Inferior parietal cortex (tissue), 1 donor: ENCODE measurements at regions not wholly inside any gene's neighbourhood (a gene's known extent, or its start where the extent isn't known, plus 50 kb on each side); places are given as distances from the start of the nearest gene placed in this dataset.

ENCODE experiments used
- DNase-seq: peaks from one replicate; pipeline ENCODE4 v3.0.0-alpha.2; 2016; ENCODE audit errors: extremely low spot score

DNA sequence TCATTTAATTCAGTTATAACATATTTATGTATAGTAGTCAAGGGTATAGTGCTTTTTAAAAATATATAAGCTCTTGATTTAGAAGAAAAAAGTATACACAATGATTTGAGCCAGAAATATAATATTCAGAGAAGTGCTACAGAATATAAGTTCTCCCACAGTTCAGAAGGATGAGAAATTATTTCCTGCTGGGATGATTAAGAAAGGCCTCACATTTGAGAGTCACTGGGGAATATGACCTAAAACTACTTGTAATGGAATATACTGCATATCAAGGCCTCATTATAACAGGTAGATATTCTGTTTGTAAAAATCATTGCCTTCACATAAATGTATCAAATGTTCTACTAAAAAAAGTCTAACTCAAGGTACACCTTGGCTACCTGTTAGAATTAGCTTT is 203.5 kb downstream of the MBD2 start:
- no peak for DNase-seq

GRCh38 chr18:54020156-54020745 is 204.2 kb downstream of the MBD2 start:
- no peak for DNase-seq

DNA sequence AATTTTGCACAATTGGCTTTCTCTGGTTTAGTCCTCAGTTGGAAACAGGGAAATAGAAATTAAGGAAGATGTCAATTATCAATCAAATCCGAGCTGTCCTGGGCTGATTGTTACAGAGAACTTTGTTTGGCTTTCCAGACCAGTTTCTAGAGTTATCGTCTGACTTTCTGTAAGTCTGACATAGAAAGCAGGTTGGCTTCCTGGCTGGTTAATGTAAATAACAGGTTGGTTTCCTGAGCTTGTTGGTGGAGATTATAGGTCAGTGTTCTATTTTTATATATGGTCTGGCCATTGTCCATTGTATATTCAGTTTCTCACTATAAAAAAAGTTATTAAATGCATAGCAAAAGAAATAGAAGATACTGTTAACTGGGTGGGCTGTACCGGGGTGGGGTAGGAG is 204.8 kb downstream of the MBD2 start:
- no peak for DNase-seq

DNA sequence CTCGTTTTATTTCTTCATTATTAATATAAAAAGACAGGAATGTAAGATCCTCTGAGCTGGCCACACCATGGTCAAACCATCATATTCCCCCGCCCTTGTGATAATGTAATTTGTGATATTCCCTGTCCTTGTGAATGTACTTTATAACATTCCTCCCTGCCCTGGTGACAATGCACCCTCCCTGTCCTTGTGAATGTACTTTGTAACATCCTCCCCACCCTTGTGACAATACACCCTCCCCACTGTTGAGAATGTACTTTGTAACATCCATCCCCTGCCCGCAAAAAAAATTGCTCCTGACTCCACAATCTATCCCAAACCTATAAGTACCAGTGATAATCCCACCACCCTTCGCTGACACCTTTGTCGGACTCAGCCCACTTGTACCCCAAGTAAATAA is 211.0 kb downstream of the MBD2 start:
- DNase-seq = no peak

- no peak for DNase-seq
Measured at GRCh38 chr18:54004828-54005227, 219.6 kb downstream of the MBD2 start.

DNA sequence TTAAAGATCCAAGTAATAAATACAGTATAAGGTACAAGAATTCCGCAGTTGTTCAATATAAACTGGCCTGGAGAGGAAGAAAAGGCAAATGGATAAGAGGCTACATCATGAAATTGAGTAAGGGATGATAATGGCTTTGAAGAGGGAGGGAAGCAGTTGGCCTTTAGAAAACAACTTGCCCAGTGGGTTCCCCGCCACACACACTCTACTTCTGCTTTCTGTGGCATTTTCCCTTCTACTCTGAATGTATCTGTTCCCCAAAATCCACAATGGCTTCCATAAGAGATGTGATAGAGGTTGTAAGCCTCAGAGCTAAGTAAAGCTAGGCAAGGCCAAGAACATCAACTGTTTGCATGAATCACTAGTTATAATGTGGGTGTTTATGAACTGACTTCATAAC is 221.3 kb downstream of the MBD2 start:
- DNase-seq = no peak

- DNase-seq = no peak
Measured at GRCh38 chr18:53997064-53997463, 227.4 kb downstream of the MBD2 start.

DNA sequence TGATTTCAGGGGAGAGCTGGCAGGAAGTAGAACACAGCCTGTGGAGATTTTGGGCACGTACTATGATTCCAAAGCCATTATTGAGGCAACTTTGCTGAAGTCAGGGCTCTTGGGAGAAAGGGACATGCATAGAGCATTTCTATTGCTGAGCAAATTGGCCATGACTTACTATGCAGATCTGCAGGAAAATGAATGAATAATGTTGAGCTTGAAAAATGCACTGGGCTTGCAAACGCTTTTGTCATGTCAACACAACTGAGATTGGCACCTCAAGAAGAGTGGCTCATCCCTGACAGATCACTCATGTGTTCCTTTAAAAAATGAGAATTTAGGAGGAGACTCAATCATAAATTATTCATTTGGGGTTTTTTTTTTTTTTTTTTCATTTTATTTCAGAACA is 230.5 kb downstream of the MBD2 start:
- no peak for DNase-seq

DNA sequence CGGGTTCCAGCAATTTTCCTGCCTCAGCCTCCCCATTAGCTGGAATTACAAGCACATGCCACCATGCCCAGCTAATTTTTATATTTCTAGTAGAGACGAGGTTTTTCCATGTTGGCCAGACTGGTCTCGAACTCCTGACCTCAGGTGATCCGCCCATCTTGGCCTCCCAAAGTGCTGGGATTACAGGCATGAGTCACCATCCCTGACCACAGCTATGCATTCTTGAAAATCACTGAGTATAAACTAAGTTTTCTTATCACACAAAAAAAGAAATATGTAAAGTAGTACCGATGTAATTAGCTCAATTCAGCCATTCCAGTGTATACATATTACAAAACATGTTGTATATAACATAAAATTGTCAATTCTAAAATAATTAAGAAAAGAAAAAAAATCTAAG is 232.7 kb downstream of the MBD2 start:
- no peak for DNase-seq

- no peak for DNase-seq
Measured at GRCh38 chr18:53991202-53991601, 233.3 kb downstream of the MBD2 start.

GRCh38 chr18:53990485-53990884 is 234.0 kb downstream of the MBD2 start:
- DNase-seq = no peak

GRCh38 chr18:53984021-53984420 is 240.4 kb downstream of the MBD2 start:
- no peak for DNase-seq

- DNase-seq = no peak
Measured at GRCh38 chr18:53971331-53971730, 253.1 kb downstream of the MBD2 start.

DNA sequence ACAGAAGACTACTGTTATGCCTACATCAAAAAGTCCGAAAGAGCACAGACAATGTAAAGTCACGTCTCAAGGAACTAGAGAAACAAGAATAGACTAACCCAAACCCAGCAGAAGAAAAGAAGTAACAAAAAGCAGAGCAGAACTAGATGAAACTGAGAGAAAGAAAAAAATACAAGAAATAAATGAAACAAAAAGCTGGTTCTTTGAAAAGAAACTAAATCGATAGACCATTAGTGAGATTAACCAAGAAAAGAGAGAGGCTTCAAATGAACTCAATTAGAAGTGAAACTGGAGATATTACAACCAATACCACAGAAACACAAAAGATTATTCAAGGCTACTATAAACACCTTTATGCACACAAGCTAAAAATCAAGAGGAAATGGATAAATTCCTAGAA is 271.8 kb downstream of the MBD2 start:
- DNase-seq = no peak

- DNase-seq = no peak
Measured at GRCh38 chr18:53950545-53950944, 273.9 kb downstream of the MBD2 start.

- no peak for DNase-seq
Measured at GRCh38 chr18:53948991-53949390, 275.5 kb downstream of the MBD2 start.

GRCh38 chr18:53947092-53947640 is 277.3 kb downstream of the MBD2 start:
- DNase-seq = no peak

GRCh38 chr18:53946594-53946993 is 277.9 kb downstream of the MBD2 start:
- DNase-seq = no peak

DNA sequence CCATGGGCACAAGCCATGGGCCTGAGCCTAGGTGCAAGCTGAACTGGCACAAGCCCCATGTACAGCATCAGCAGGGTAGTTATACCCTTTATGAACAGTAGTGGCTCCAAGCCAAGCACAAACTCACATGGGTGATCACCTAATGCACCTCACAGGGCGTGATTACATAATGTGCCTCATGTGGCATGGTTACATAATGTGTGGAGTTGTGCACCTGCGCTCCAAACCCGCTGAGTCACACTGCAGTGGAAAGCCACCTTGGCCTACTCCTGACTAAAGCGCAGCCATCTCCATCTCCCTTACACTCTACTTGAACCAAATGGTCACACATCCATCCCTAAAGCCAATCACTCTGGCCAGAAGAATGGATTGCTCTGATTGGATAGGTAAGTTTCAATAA is 279.7 kb downstream of the MBD2 start:
- DNase-seq = no peak

DNA sequence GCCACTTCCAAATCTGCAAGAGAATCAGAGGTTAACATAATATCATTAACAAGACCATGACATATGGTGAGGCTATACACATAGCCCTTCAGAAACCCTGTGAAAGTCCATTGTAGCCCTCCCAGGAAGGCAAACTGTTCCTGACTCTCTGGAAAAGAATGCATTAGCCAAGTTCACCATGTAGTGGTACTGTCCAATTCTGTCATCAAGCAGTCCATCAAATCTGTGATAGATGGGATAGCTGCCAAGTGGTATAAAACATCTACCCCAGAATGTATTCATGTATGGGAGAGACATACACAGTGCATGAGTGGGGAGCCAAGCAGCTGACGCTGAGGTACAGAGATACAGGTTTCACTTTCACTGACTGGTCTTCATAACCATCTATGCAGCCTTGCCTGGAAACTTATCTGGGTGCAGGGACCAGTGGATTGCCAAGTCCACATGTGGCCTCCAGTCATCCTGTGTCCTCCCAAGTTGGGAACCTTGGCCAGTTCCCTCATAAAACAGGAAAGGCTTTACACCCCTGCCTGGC is 281.1 kb downstream of the MBD2 start:
- DNase-seq = no peak

- DNase-seq = peak; percentile 11
Measured at GRCh38 chr18:53941601-53942338, 282.7 kb downstream of the MBD2 start.

DNA sequence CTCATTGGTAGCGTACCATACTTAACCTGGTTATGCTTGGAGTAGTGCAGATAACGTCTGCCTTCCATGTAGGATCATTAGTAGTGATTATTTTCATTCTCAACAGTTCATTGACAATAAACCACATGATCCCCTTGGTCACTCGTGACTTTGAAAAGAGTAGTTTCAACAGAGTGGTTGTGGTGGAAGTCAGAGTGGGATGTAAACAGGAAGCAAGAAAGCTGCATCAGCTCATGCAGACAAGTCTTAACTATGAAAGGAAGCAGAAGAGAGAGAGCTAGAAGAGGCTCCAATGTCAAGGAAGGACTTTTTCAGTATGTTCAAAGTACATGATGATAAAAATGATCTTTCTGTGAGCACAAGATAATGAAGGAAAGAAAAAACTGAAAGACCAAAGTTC is 287.4 kb downstream of the MBD2 start:
- no peak for DNase-seq

- DNase-seq = no peak
Measured at GRCh38 chr18:53935803-53936202, 288.7 kb downstream of the MBD2 start.
